ENCODE measurements at regions not wholly inside any gene's neighbourhood (a gene's known extent, or its start where the extent isn't known, plus 50 kb on each side); places are given as distances from the start of the nearest gene placed in this dataset.

- TF ChIP-seq, protein P1, sequence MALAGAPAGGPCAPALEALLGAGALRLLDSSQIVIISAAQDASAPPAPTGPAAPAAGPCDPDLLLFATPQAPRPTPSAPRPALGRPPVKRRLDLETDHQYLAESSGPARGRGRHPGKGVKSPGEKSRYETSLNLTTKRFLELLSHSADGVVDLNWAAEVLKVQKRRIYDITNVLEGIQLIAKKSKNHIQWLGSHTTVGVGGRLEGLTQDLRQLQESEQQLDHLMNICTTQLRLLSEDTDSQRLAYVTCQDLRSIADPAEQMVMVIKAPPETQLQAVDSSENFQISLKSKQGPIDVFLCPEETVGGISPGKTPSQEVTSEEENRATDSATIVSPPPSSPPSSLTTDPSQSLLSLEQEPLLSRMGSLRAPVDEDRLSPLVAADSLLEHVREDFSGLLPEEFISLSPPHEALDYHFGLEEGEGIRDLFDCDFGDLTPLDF (CRISPR knock-in tag; IDR thresholded peaks at IDR 0.05) = no peak
- TF ChIP-seq, protein P2, sequence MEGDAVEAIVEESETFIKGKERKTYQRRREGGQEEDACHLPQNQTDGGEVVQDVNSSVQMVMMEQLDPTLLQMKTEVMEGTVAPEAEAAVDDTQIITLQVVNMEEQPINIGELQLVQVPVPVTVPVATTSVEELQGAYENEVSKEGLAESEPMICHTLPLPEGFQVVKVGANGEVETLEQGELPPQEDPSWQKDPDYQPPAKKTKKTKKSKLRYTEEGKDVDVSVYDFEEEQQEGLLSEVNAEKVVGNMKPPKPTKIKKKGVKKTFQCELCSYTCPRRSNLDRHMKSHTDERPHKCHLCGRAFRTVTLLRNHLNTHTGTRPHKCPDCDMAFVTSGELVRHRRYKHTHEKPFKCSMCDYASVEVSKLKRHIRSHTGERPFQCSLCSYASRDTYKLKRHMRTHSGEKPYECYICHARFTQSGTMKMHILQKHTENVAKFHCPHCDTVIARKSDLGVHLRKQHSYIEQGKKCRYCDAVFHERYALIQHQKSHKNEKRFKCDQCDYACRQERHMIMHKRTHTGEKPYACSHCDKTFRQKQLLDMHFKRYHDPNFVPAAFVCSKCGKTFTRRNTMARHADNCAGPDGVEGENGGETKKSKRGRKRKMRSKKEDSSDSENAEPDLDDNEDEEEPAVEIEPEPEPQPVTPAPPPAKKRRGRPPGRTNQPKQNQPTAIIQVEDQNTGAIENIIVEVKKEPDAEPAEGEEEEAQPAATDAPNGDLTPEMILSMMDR (IDR thresholded peaks at IDR 0.05) = no peak
- TF ChIP-seq SMAD3 (CRISPR knock-in tag; IDR thresholded peaks at IDR 0.05; ENCODE audit: borderline replicate concordance) (no peak), JUN (CRISPR knock-in tag; IDR thresholded peaks at IDR 0.05) (no peak)
These were observed 126.2 kb upstream of the KLF6 start for GRCh38 chr10:3911241-3911640.
